NCI-H526 treated with DMSO at 0.1 percent for 48 hours (cell line): ENCODE measurements at regions not wholly inside any gene's neighbourhood (a gene's known extent, or its start where the extent isn't known, plus 50 kb on each side); places are given as distances from the start of the nearest gene placed in this dataset.
"Not testable (repeated sequence)": the region's sequence is repeated elsewhere in the genome, so short reads cannot be mapped to it uniquely, and the experiment has no call there.

Experiments used
- DNase-seq: peaks from one replicate; lab custom pipeline; 2025; lab: John Stamatoyannopoulos, UW

GRCh38 chr3:73228959-73229358 lies 167.5 kb downstream of the EBLN2 start:
- DNase-seq: peak; percentile 68

GRCh38 chr3:73234354-73235014 lies 173.0 kb downstream of the EBLN2 start:
- no peak for DNase-seq

- DNase-seq: no peak
Measured at GRCh38 chr3:73235768-73236167, 174.3 kb downstream of the EBLN2 start.

GRCh38 chr3:73236867-73237266 lies 175.4 kb downstream of the EBLN2 start:
- DNase-seq: no peak

- DNase-seq: no peak
Measured at GRCh38 chr3:73243740-73244139, 182.3 kb downstream of the EBLN2 start.

- no peak for DNase-seq
Measured at GRCh38 chr3:73245459-73245858, 184.0 kb downstream of the EBLN2 start.

- no peak for DNase-seq
Measured at GRCh38 chr3:73249047-73249446, 187.6 kb downstream of the EBLN2 start.

- no peak for DNase-seq
Measured at GRCh38 chr3:73254062-73254461, 192.6 kb downstream of the EBLN2 start.

- no peak for DNase-seq
Measured at GRCh38 chr3:73255609-73256029, 194.2 kb downstream of the EBLN2 start.

- DNase-seq: no peak
Measured at GRCh38 chr3:73257186-73257585, 195.7 kb downstream of the EBLN2 start.

- no peak for DNase-seq
Measured at GRCh38 chr3:73258057-73258456, 196.6 kb downstream of the EBLN2 start.

GRCh38 chr3:73259291-73259690 lies 197.8 kb downstream of the EBLN2 start:
- DNase-seq: no peak

- DNase-seq: no peak
Measured at GRCh38 chr3:73259856-73260255, 198.4 kb downstream of the EBLN2 start.

- not testable (repeated sequence) for DNase-seq
Measured at GRCh38 chr3:73266558-73266957, 205.1 kb downstream of the EBLN2 start.

- not testable (repeated sequence) for DNase-seq
Measured at GRCh38 chr3:73269126-73269525, 207.7 kb downstream of the EBLN2 start.

- DNase-seq: no peak
Measured at GRCh38 chr3:73270839-73271483, 209.5 kb downstream of the EBLN2 start.

- DNase-seq: no peak
Measured at GRCh38 chr3:73273341-73273740, 211.9 kb downstream of the EBLN2 start.

- DNase-seq: no peak
Measured at GRCh38 chr3:73280746-73281145, 219.3 kb downstream of the EBLN2 start.

- peak; percentile 74 for DNase-seq
Measured at GRCh38 chr3:73284472-73284871, 223.0 kb downstream of the EBLN2 start.

- DNase-seq: no peak
Measured at GRCh38 chr3:73291541-73291940, 230.1 kb downstream of the EBLN2 start.

- DNase-seq: no peak
Measured at GRCh38 chr3:73292220-73292619, 230.8 kb downstream of the EBLN2 start.

GRCh38 chr3:73294537-73294936 lies 233.1 kb downstream of the EBLN2 start:
- DNase-seq: no peak

- DNase-seq: no peak
Measured at GRCh38 chr3:73295876-73296635, 234.6 kb downstream of the EBLN2 start.
